ENCODE measurements at regions not wholly inside any gene's neighbourhood (a gene's known extent, or its start where the extent isn't known, plus 50 kb on each side); places are given as distances from the start of the nearest gene placed in this dataset.
"Not testable (repeated sequence)": the region's sequence is repeated elsewhere in the genome, so short reads cannot be mapped to it uniquely, and the experiment has no call there.

- DNase-seq (ENCODE audit: low read depth in 2 of 2), result no peak
- H3K4me3 ChIP-seq (replicated peaks in 1 of 2; ENCODE audit: low read depth in 2 of 2, low read length in 2 of 2), result no peak overlapping the region
- TF ChIP-seq CTCF (IDR thresholded peaks at IDR 0.05; ENCODE audit: low read depth, low read length), result no peak
Observed at GRCh38 chr6:76856065-76856464, 607.2 kb downstream of the HTR1B start.

GRCh38 chr6:76852776-76853175, 610.5 kb downstream of the HTR1B start:
- no peak for TF ChIP-seq CTCF (IDR thresholded peaks at IDR 0.05; ENCODE audit: low read depth, low read length)
- DNase-seq (ENCODE audit: low read depth in 2 of 2), result peak; percentile 42 to 51
- H3K4me3 ChIP-seq (replicated peaks in 1 of 2; ENCODE audit: low read depth in 2 of 2, low read length in 2 of 2), result no peak overlapping the region

- not testable (repeated sequence) for H3K4me3 ChIP-seq (replicated peaks in 1 of 2; ENCODE audit: low read depth in 2 of 2, low read length in 2 of 2)
Observed at GRCh38 chr6:76849274-76849970, 613.9 kb downstream of the HTR1B start.

GRCh38 chr6:76843054-76843822, 620.1 kb downstream of the HTR1B start:
- DNase-seq (ENCODE audit: low read depth in 2 of 2), result peak in 1 of 2 donors; percentile 50
- TF ChIP-seq CTCF (IDR thresholded peaks at IDR 0.05; ENCODE audit: low read depth, low read length), result no peak
- no peak overlapping the region for H3K4me3 ChIP-seq (replicated peaks in 1 of 2; ENCODE audit: low read depth in 2 of 2, low read length in 2 of 2)

More at GRCh38 chr6:76849274-76849970, 613.9 kb downstream of the HTR1B start:
- DNase-seq (ENCODE audit: low read depth in 2 of 2), result not testable (repeated sequence)

GRCh38 chr6:76840865-76841264, 622.4 kb downstream of the HTR1B start:
- no peak for DNase-seq (ENCODE audit: low read depth in 2 of 2)
- TF ChIP-seq CTCF (IDR thresholded peaks at IDR 0.05; ENCODE audit: low read depth, low read length), result no peak

GRCh38 chr6:76840041-76840745, 623.1 kb downstream of the HTR1B start:
- TF ChIP-seq CTCF (IDR thresholded peaks at IDR 0.05; ENCODE audit: low read depth, low read length), result no peak

More at GRCh38 chr6:76840865-76841264, 622.4 kb downstream of the HTR1B start:
- H3K4me3 ChIP-seq (replicated peaks in 1 of 2; ENCODE audit: low read depth in 2 of 2, low read length in 2 of 2), result no peak overlapping the region

GRCh38 chr6:76839505-76839904, 623.8 kb downstream of the HTR1B start:
- DNase-seq (ENCODE audit: low read depth in 2 of 2), result no peak
- TF ChIP-seq CTCF (IDR thresholded peaks at IDR 0.05; ENCODE audit: low read depth, low read length), result no peak

More at GRCh38 chr6:76840041-76840745, 623.1 kb downstream of the HTR1B start:
- DNase-seq (ENCODE audit: low read depth in 2 of 2), result no peak
- no peak overlapping the region for H3K4me3 ChIP-seq (replicated peaks in 1 of 2; ENCODE audit: low read depth in 2 of 2, low read length in 2 of 2)

More at GRCh38 chr6:76839505-76839904, 623.8 kb downstream of the HTR1B start:
- no peak overlapping the region for H3K4me3 ChIP-seq (replicated peaks in 1 of 2; ENCODE audit: low read depth in 2 of 2, low read length in 2 of 2)

All from cardiac fibroblast (primary cell).